ENCODE measurements at regions not wholly inside any gene's neighbourhood (a gene's known extent, or its start where the extent isn't known, plus 50 kb on each side); places are given as distances from the start of the nearest gene placed in this dataset.
A peak's percentile ranks its signal among the peaks of the same experiment; 100 is the strongest.
"Not testable (repeated sequence)": the region's sequence is repeated elsewhere in the genome, so short reads cannot be mapped to it uniquely, and the experiment has no call there.

GRCh38 chr5:168135897-168136296, 155.5 kb upstream of the WWC1 start:
- in situ Hi-C loops (cut with MboI; ENCODE audit: low pct_unique_long_range_greater_than_20kb, low sequenced_read_pairs, unreplicated experiment), result no loop called here

DNA sequence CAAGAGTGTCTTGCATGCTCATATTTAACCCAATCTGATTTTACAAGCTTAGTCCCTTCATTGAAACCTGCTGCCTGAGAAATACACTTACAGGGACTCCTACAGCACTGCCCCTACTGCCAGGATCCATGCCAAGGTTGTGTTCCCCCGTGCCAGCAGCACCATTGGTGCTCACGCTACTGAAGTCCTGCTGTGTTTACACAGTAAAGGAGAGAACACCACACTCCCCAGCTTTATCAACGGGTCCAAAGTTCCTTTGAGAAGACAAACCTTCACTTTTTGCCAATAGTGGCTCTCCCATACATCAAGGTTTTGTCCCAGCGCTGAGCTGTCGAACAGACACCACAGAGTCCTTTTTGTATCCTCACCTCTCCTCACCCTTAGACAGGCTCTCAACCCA, 155.1 kb upstream of the WWC1 start:
- DNase-seq (ENCODE audit: low spot score), result no peak
- in situ Hi-C loops (cut with MboI; ENCODE audit: low pct_unique_long_range_greater_than_20kb, low sequenced_read_pairs, unreplicated experiment), result no loop called here
- no peak for TF ChIP-seq CTCF (IDR thresholded peaks at IDR 0.05; ENCODE audit: extremely low read depth, insufficient read depth, missing control alignments)

More at GRCh38 chr5:168135897-168136296, 155.5 kb upstream of the WWC1 start:
- peak; percentile 61 for DNase-seq (ENCODE audit: low spot score)
- no peak for TF ChIP-seq CTCF (IDR thresholded peaks at IDR 0.05; ENCODE audit: extremely low read depth, insufficient read depth, missing control alignments)

- TF ChIP-seq CTCF (IDR thresholded peaks at IDR 0.05; ENCODE audit: extremely low read depth, insufficient read depth, missing control alignments), result no peak
- in situ Hi-C loops (cut with MboI; ENCODE audit: low pct_unique_long_range_greater_than_20kb, low sequenced_read_pairs, unreplicated experiment), result no loop called here
These were observed 154.2 kb upstream of the WWC1 start for GRCh38 chr5:168137265-168137664.

DNA sequence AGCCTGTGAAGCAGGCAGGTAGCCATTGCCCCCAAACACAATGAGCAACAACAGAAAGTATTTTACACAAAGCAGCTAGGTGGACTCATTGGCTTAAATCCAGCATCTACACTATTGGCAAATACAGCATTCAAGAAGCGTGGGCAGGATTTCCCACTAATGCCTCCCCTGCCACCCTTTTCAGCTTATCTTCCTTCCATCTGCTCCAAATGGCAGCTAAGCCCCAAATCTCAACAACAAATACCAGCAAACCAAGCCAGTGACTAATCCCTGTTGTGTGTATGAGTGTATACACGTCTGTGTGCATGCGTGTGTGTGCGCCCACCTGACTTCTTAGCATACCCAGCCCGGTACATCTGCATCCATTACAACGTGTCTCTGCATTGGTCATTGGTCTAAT, 151.2 kb upstream of the WWC1 start:
- in situ Hi-C loops (cut with MboI; ENCODE audit: low pct_unique_long_range_greater_than_20kb, low sequenced_read_pairs, unreplicated experiment), result no loop called here
- no peak for TF ChIP-seq CTCF (IDR thresholded peaks at IDR 0.05; ENCODE audit: extremely low read depth, insufficient read depth, missing control alignments)

More at GRCh38 chr5:168137265-168137664, 154.2 kb upstream of the WWC1 start:
- DNase-seq (ENCODE audit: low spot score), result no peak

GRCh38 chr5:168142402-168142801, 149.0 kb upstream of the WWC1 start:
- DNase-seq (ENCODE audit: low spot score), result no peak
- in situ Hi-C loops (cut with MboI; ENCODE audit: low pct_unique_long_range_greater_than_20kb, low sequenced_read_pairs, unreplicated experiment), result no loop called here
- TF ChIP-seq CTCF (IDR thresholded peaks at IDR 0.05; ENCODE audit: extremely low read depth, insufficient read depth, missing control alignments), result no peak

More for the DNA sequence above, 151.2 kb upstream of the WWC1 start:
- no peak for DNase-seq (ENCODE audit: low spot score)

- in situ Hi-C loops (cut with MboI; ENCODE audit: low pct_unique_long_range_greater_than_20kb, low sequenced_read_pairs, unreplicated experiment); DNase-seq (ENCODE audit: low spot score): not testable (repeated sequence)
These were observed 147.9 kb upstream of the WWC1 start for GRCh38 chr5:168143521-168143920.

GRCh38 chr5:168147106-168147505, 144.3 kb upstream of the WWC1 start:
- in situ Hi-C loops (cut with MboI; ENCODE audit: low pct_unique_long_range_greater_than_20kb, low sequenced_read_pairs, unreplicated experiment), result no loop called here
- DNase-seq (ENCODE audit: low spot score), result no peak
- no peak for TF ChIP-seq CTCF (IDR thresholded peaks at IDR 0.05; ENCODE audit: extremely low read depth, insufficient read depth, missing control alignments)
